SJCRH30 (cell line): ENCODE measurements at regions not wholly inside any gene's neighbourhood (a gene's known extent, or its start where the extent isn't known, plus 50 kb on each side); places are given as distances from the start of the nearest gene placed in this dataset.

ENCODE experiments used
- DNase-seq, 2 experiments: peaks; one replicate each; pipeline ENCODE4 v3.0.0-alpha.2; 2015 to 2020
- H3K27ac ChIP-seq: fragments of 250-450 bp; sonication (Bioruptor Pico); 2 replicates; pipeline ENCODE4 v1.5.1; 2020; ENCODE audit warnings: mild to moderate bottlenecking, moderate library complexity
- H3K27me3 ChIP-seq: fragments of 250-450 bp; sonication (Bioruptor Pico); 2 replicates; pipeline ENCODE4 v1.5.1; 2020; ENCODE audit warnings: mild to moderate bottlenecking, moderate library complexity
- H3K36me3 ChIP-seq: fragments of 250-450 bp; sonication (Bioruptor Pico); 2 replicates; pipeline ENCODE4 v1.5.1; 2020; ENCODE audit warnings: mild to moderate bottlenecking, moderate library complexity
- H3K4me1 ChIP-seq: fragments of 250-450 bp; sonication (Bioruptor Pico); 2 replicates; pipeline ENCODE4 v1.5.1; 2020; ENCODE audit warnings: mild to moderate bottlenecking, moderate library complexity
- H3K4me3 ChIP-seq: fragments of 250-450 bp; sonication (Bioruptor Pico); 2 replicates; pipeline ENCODE4 v1.5.1; 2020; ENCODE audit warnings: mild to moderate bottlenecking, moderate library complexity
- H3K9me3 ChIP-seq: fragments of 250-450 bp; sonication (Bioruptor Pico); replicated peaks from 2 replicates; pipeline ENCODE4 v1.5.1; 2020; ENCODE audit warnings: mild to moderate bottlenecking, moderate library complexity

GRCh38 chr5:68093455-68094159 is 121.9 kb upstream of the PIK3R1 start:
- no peaks in the 10 kb centered on the region for H3K9me3 ChIP-seq
- no peaks in the 10 kb centered on the region for H3K36me3 ChIP-seq
- H3K27ac ChIP-seq: no peak overlapping the region
- H3K4me3 ChIP-seq: no peak overlapping the region
- H3K4me1 ChIP-seq: peaks cover 3% of the 10 kb centered on the region
- peak in 1 of 2 experiments; percentile 21 for DNase-seq
- no peaks in the 10 kb centered on the region for H3K27me3 ChIP-seq

GRCh38 chr5:68088302-68088701 is 127.3 kb upstream of the PIK3R1 start:
- Histone ChIP-seq H3K4me3 (no peak overlapping the region), H3K36me3 (no peaks in the 10 kb centered on the region), H3K27ac (no peak overlapping the region), H3K9me3 (no peaks in the 10 kb centered on the region), H3K4me1 (peaks cover 2% of the 10 kb centered on the region), H3K27me3 (no peaks in the 10 kb centered on the region)
- DNase-seq: no peak

GRCh38 chr5:68087866-68088265 is 127.7 kb upstream of the PIK3R1 start:
- H3K27ac ChIP-seq: no peak overlapping the region
- no peak for DNase-seq
- H3K9me3 ChIP-seq: no peaks in the 10 kb centered on the region
- H3K36me3 ChIP-seq: no peaks in the 10 kb centered on the region
- no peak overlapping the region for H3K4me3 ChIP-seq
- no peaks in the 10 kb centered on the region for H3K27me3 ChIP-seq
- H3K4me1 ChIP-seq: no peaks in the 10 kb centered on the region; the same call in 1 of the 2 replicates

GRCh38 chr5:68086857-68087256 is 128.7 kb upstream of the PIK3R1 start:
- no peaks in the 10 kb centered on the region for H3K27me3 ChIP-seq
- no peak for DNase-seq
- H3K36me3 ChIP-seq: no peaks in the 10 kb centered on the region
- no peak overlapping the region for H3K27ac ChIP-seq
- no peak overlapping the region for H3K4me3 ChIP-seq
- H3K9me3 ChIP-seq: no peaks in the 10 kb centered on the region
- H3K4me1 ChIP-seq: no peaks in the 10 kb centered on the region

- Histone ChIP-seq H3K27me3 (no peaks in the 10 kb centered on the region), H3K27ac (no peak overlapping the region), H3K9me3 (no peaks in the 10 kb centered on the region), H3K4me3 (no peak overlapping the region), H3K36me3 (no peaks in the 10 kb centered on the region), H3K4me1 (no peaks in the 10 kb centered on the region)
- DNase-seq: no peak
These were observed 129.1 kb upstream of the PIK3R1 start for GRCh38 chr5:68086439-68086838.

GRCh38 chr5:68084396-68084795 is 131.2 kb upstream of the PIK3R1 start:
- no peaks in the 10 kb centered on the region for H3K9me3 ChIP-seq
- H3K36me3 ChIP-seq: no peaks in the 10 kb centered on the region
- DNase-seq: no peak
- H3K4me1 ChIP-seq: no peaks in the 10 kb centered on the region
- H3K27me3 ChIP-seq: no peaks in the 10 kb centered on the region
- H3K27ac ChIP-seq: no peak overlapping the region
- H3K4me3 ChIP-seq: no peak overlapping the region

- no peaks in the 10 kb centered on the region for H3K4me1 ChIP-seq
- no peak for DNase-seq
- H3K36me3 ChIP-seq: no peaks in the 10 kb centered on the region
These were observed 135.1 kb upstream of the PIK3R1 start for GRCh38 chr5:68080282-68081050.

GRCh38 chr5:68077349-68077894 is 138.1 kb upstream of the PIK3R1 start:
- no peak overlapping the region for H3K4me3 ChIP-seq
- no peaks in the 10 kb centered on the region for H3K36me3 ChIP-seq
- H3K9me3 ChIP-seq: no peaks in the 10 kb centered on the region
- DNase-seq: no peak
- H3K27me3 ChIP-seq: no peaks in the 10 kb centered on the region
- no peaks in the 10 kb centered on the region for H3K4me1 ChIP-seq
- no peak overlapping the region for H3K27ac ChIP-seq

More at GRCh38 chr5:68080282-68081050, 135.1 kb upstream of the PIK3R1 start:
- H3K9me3 ChIP-seq: no peaks in the 10 kb centered on the region
- H3K27ac ChIP-seq: no peak overlapping the region
- no peak overlapping the region for H3K4me3 ChIP-seq
- no peaks in the 10 kb centered on the region for H3K27me3 ChIP-seq

GRCh38 chr5:68074633-68075032 is 140.9 kb upstream of the PIK3R1 start:
- no peak overlapping the region for H3K27ac ChIP-seq
- no peak overlapping the region for H3K4me3 ChIP-seq
- H3K9me3 ChIP-seq: no peaks in the 10 kb centered on the region
- H3K36me3 ChIP-seq: no peaks in the 10 kb centered on the region
- H3K27me3 ChIP-seq: no peaks in the 10 kb centered on the region
- no peak for DNase-seq
- no peaks in the 10 kb centered on the region for H3K4me1 ChIP-seq

- no peak overlapping the region for H3K27ac ChIP-seq
- H3K4me3 ChIP-seq: no peak overlapping the region
- DNase-seq: no peak
- no peaks in the 10 kb centered on the region for H3K4me1 ChIP-seq
- no peaks in the 10 kb centered on the region for H3K9me3 ChIP-seq
- no peaks in the 10 kb centered on the region for H3K36me3 ChIP-seq
- H3K27me3 ChIP-seq: no peaks in the 10 kb centered on the region
These were observed 141.4 kb upstream of the PIK3R1 start for GRCh38 chr5:68074048-68074632.

GRCh38 chr5:68071736-68072135 is 143.8 kb upstream of the PIK3R1 start:
- H3K36me3 ChIP-seq: no peaks in the 10 kb centered on the region
- no peaks in the 10 kb centered on the region for H3K9me3 ChIP-seq
- H3K4me3 ChIP-seq: no peak overlapping the region
- no peaks in the 10 kb centered on the region for H3K4me1 ChIP-seq
- no peaks in the 10 kb centered on the region for H3K27me3 ChIP-seq
- no peak for DNase-seq
- no peak overlapping the region for H3K27ac ChIP-seq

GRCh38 chr5:68071282-68071632 is 144.3 kb upstream of the PIK3R1 start:
- H3K36me3 ChIP-seq: no peaks in the 10 kb centered on the region
- no peaks in the 10 kb centered on the region for H3K27me3 ChIP-seq
- H3K27ac ChIP-seq: no peak overlapping the region
- DNase-seq: no peak
- H3K4me3 ChIP-seq: no peak overlapping the region
- no peaks in the 10 kb centered on the region for H3K4me1 ChIP-seq
- H3K9me3 ChIP-seq: no peaks in the 10 kb centered on the region

GRCh38 chr5:68070591-68071281 is 144.8 kb upstream of the PIK3R1 start:
- no peaks in the 10 kb centered on the region for H3K27me3 ChIP-seq
- DNase-seq: no peak
- H3K9me3 ChIP-seq: no peaks in the 10 kb centered on the region
- no peaks in the 10 kb centered on the region for H3K4me1 ChIP-seq
- H3K27ac ChIP-seq: no peak overlapping the region
- H3K4me3 ChIP-seq: no peak overlapping the region
- H3K36me3 ChIP-seq: no peaks in the 10 kb centered on the region

GRCh38 chr5:68067976-68068603 is 147.5 kb upstream of the PIK3R1 start:
- Histone ChIP-seq H3K27ac (no peak overlapping the region), H3K36me3 (no peaks in the 10 kb centered on the region), H3K27me3 (no peaks in the 10 kb centered on the region), H3K4me1 (no peaks in the 10 kb centered on the region), H3K9me3 (no peaks in the 10 kb centered on the region), H3K4me3 (no peak overlapping the region)
- no peak for DNase-seq
